ENCODE measurements at regions not wholly inside any gene's neighbourhood (a gene's known extent, or its start where the extent isn't known, plus 50 kb on each side); places are given as distances from the start of the nearest gene placed in this dataset.
"Not testable (repeated sequence)": the region's sequence is repeated elsewhere in the genome, so short reads cannot be mapped to it uniquely, and the experiment has no call there.

DNA sequence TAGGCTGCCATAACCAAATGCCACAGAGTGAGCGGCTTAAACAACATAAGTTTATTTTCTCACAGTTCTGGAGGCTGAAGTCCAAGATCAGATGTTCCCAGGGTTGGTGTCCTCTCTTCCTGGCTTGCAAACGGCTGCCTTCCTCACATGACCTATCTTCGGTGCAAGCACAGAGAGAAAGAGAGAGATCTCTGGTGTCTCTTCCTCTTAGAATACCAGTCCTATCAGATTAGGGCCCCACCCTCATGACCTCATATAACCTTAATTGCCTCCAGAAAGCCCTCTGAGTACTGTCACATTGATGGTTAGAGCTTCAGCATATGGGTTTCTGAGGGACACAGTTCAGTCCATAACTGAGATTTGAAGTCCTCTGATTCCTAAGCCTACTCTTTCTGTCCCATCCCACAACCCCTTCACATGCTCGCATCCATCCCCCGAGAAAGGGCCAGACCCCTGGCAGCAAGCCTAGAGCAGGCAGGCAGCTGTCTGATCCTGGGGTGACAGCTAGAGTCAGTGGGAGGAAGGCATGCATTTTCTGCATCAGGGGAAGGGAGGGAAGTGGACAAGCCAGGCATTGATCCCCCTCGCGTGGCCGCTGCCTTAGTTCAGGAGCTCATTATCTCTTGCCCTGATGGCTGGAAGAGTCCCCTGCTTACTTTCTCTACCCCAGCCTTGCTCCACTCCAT is 114.1 kb downstream of the FAR1 start:
- Histone ChIP-seq H3K4me1 (ENCODE audit: control extremely low read depth in 1 of 4, control insufficient read depth in 4 of 4, insufficient read depth in 4 of 4, low read length in 3 of 4) (no peaks in the 10 kb centered on the region), H3K36me3 (ENCODE audit: control insufficient read depth in 4 of 4, insufficient read depth in 4 of 4, low read length in 3 of 4) (no peaks in the 10 kb centered on the region), H3K27me3 (replicated peaks in 2 of 5; ENCODE audit: control insufficient read depth in 4 of 5, insufficient read depth in 5 of 5, low read length in 4 of 5) (peaks cover 0 to 11% (median 2%) of the 10 kb centered on the region in 5 experiments), H3K4me3 (ENCODE audit: control insufficient read depth in 1 of 7, extremely low read depth in 1 of 7, insufficient read depth in 4 of 7, low read depth in 2 of 7, low read length in 6 of 7) (no peak overlapping the region), H3K27ac (ENCODE audit: insufficient read depth in 1 of 2, low read depth in 1 of 2, low read length in 2 of 2, poor library complexity in 1 of 2, severe bottlenecking in 2 of 2) (no peak overlapping the region), H3K9me3 (ENCODE audit: control extremely low read depth in 1 of 5, control insufficient read depth in 4 of 5, insufficient read depth in 2 of 5, low read depth in 1 of 5, low read length in 4 of 5) (no peaks in the 10 kb centered on the region)
- CTCF ChIA-PET: interaction anchor here (0.7 to 1.4 kb wide), 2 partner anchors 10 to 367 kb away, joined by 3 to 4 read pairs; no protein-coding TSS in a partner anchor
- DNase-seq: no peak
- POLR2A ChIA-PET: no interaction called here
- 94% methylated on average over 3 of the region's 8 CpGs for WGBS (ENCODE audit: insufficient coverage)

DNA sequence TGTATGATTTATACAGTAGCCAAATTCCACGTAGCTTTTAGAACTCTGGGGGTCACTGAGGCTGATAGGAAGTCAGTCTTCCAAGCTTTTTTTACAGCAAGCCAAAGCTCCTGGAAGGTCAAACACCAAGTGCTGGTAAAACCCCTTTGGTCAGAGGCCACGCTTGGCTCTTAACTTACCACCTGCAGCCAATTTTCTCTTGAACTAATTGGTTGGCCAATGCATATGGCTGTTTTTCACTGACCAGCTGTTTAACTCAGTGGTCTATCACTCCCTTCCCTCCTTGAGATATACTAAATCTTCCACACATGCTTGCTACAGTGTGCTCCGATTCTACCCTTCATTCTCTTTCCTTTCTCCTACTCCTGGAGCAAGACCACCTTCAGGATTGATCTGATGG is 116.0 kb downstream of the FAR1 start:
- CTCF ChIA-PET: interaction anchor here (1.0 kb wide), 1 partner anchor 11 kb away, joined by 3 read pairs; no protein-coding TSS in a partner anchor
- no peaks in the 10 kb centered on the region for H3K36me3 ChIP-seq (ENCODE audit: control insufficient read depth in 4 of 4, insufficient read depth in 4 of 4, low read length in 3 of 4)
- no peaks in the 10 kb centered on the region for H3K4me1 ChIP-seq (ENCODE audit: control extremely low read depth in 1 of 4, control insufficient read depth in 4 of 4, insufficient read depth in 4 of 4, low read length in 3 of 4)
- POLR2A ChIA-PET: no interaction called here
- 80% methylated on average over 1 of the region's 3 CpGs for WGBS (ENCODE audit: insufficient coverage)
- H3K27ac ChIP-seq (ENCODE audit: insufficient read depth in 1 of 2, low read depth in 1 of 2, low read length in 2 of 2, poor library complexity in 1 of 2, severe bottlenecking in 2 of 2): no peak overlapping the region
- DNase-seq: no peak
- no peak overlapping the region for H3K4me3 ChIP-seq (ENCODE audit: control insufficient read depth in 1 of 7, extremely low read depth in 1 of 7, insufficient read depth in 4 of 7, low read depth in 2 of 7, low read length in 6 of 7)
- peaks cover 0 to 5% (median 0%) of the 10 kb centered on the region in 5 experiments for H3K27me3 ChIP-seq (replicated peaks in 2 of 5; ENCODE audit: control insufficient read depth in 4 of 5, insufficient read depth in 5 of 5, low read length in 4 of 5)
- H3K9me3 ChIP-seq (ENCODE audit: control extremely low read depth in 1 of 5, control insufficient read depth in 4 of 5, insufficient read depth in 2 of 5, low read depth in 1 of 5, low read length in 4 of 5): no peaks in the 10 kb centered on the region

DNA sequence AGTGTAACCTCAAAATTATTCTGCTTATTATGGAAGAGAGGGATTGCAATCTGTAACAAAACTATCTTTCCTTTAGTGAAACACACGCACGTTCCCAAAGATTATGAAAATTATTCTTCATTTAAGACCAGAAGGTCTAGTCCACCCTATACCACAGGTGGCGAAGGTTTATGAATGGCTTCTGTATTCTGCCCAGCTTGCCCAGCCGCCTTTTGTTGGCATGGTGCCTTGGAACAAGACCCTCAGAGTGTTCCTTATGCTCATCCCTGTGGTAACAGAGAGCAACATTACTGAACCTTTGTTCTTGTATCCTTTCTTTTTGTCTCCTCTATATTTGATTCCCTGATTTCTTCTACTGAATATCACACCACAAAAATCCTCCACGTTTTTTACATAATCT is 116.4 kb downstream of the FAR1 start:
- CTCF ChIA-PET: no interaction called here

DNA sequence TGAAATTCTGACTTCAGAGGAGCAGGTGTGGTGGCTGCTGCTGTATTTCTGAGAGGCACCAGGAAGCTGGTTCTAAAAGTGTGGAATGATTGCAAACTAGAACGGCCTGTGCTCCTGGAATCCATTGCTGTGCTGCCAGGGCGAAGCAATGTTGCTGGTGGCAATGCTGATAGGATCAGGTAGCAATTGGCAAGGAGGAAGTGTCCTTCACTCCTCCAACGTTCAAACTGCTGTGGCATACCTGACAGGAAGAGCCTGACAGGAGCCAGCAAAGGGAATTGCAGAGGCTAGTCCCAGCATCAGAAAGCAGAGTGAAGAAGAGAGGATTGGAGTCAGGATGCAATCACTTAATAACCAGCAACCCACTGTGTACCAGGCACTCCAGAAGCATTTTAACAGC is 118.2 kb downstream of the FAR1 start:
- Histone ChIP-seq H3K36me3 (ENCODE audit: control insufficient read depth in 4 of 4, insufficient read depth in 4 of 4, low read length in 3 of 4) (no peaks in the 10 kb centered on the region), H3K4me3 (ENCODE audit: control insufficient read depth in 1 of 7, extremely low read depth in 1 of 7, insufficient read depth in 4 of 7, low read depth in 2 of 7, low read length in 6 of 7) (no peak overlapping the region), H3K27me3 (replicated peaks in 2 of 5; ENCODE audit: control insufficient read depth in 4 of 5, insufficient read depth in 5 of 5, low read length in 4 of 5) (peaks cover 0 to 5% (median 0%) of the 10 kb centered on the region in 5 experiments), H3K9me3 (ENCODE audit: control extremely low read depth in 1 of 5, control insufficient read depth in 4 of 5, insufficient read depth in 2 of 5, low read depth in 1 of 5, low read length in 4 of 5) (no peaks in the 10 kb centered on the region), H3K27ac (ENCODE audit: insufficient read depth in 1 of 2, low read depth in 1 of 2, low read length in 2 of 2, poor library complexity in 1 of 2, severe bottlenecking in 2 of 2) (no peak overlapping the region), H3K4me1 (ENCODE audit: control extremely low read depth in 1 of 4, control insufficient read depth in 4 of 4, insufficient read depth in 4 of 4, low read length in 3 of 4) (no peaks in the 10 kb centered on the region)
- ChIA-PET CTCF (interaction anchor here (0.6 to 1.6 kb wide), 4 partner anchors 10 to 166 kb away, joined by 3 to 5 read pairs (median 4); no protein-coding TSS in a partner anchor), POLR2A (no interaction called here)
- 100% methylated on average over 1 of the region's 3 CpGs for WGBS (ENCODE audit: insufficient coverage)
- no peak for DNase-seq

More for the DNA sequence above, 116.4 kb downstream of the FAR1 start:
- H3K27me3 ChIP-seq (replicated peaks in 2 of 5; ENCODE audit: control insufficient read depth in 4 of 5, insufficient read depth in 5 of 5, low read length in 4 of 5): peaks cover 0 to 5% (median 0%) of the 10 kb centered on the region in 5 experiments
- no peak overlapping the region for H3K4me3 ChIP-seq (ENCODE audit: control insufficient read depth in 1 of 7, extremely low read depth in 1 of 7, insufficient read depth in 4 of 7, low read depth in 2 of 7, low read length in 6 of 7)
- H3K27ac ChIP-seq (ENCODE audit: insufficient read depth in 1 of 2, low read depth in 1 of 2, low read length in 2 of 2, poor library complexity in 1 of 2, severe bottlenecking in 2 of 2): no peak overlapping the region
- POLR2A ChIA-PET: interaction anchor here (0.6 kb wide), 1 partner anchor 821 kb away, joined by 4 read pairs; no protein-coding TSS in a partner anchor
- H3K36me3 ChIP-seq (ENCODE audit: control insufficient read depth in 4 of 4, insufficient read depth in 4 of 4, low read length in 3 of 4): no peaks in the 10 kb centered on the region
- no peaks in the 10 kb centered on the region for H3K9me3 ChIP-seq (ENCODE audit: control extremely low read depth in 1 of 5, control insufficient read depth in 4 of 5, insufficient read depth in 2 of 5, low read depth in 1 of 5, low read length in 4 of 5)
- WGBS (ENCODE audit: insufficient coverage): 100% methylated on average over 2 of the region's 5 CpGs
- DNase-seq: no peak
- H3K4me1 ChIP-seq (ENCODE audit: control extremely low read depth in 1 of 4, control insufficient read depth in 4 of 4, insufficient read depth in 4 of 4, low read length in 3 of 4): no peaks in the 10 kb centered on the region

DNA sequence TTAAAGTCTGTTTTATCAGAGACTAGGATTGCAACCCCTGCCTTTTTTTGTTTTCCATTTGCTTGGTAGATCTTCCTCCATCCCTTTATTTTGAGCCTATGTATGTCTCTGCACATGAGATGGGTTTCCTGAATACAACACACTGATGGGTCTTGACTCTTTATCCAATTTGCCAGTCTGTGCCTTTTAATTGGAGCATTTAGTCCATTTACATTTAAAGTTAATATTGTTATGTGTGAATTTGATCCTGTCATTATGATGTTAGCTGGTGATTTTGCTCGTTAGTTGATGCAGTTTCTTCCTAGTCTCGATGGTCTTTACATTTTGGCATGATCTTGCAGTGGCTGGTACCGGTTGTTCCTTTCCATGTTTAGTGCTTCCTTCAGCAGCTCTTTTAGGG is 129.1 kb downstream of the FAR1 start:
- POLR2A ChIA-PET; H3K36me3 ChIP-seq (ENCODE audit: control insufficient read depth in 4 of 4, insufficient read depth in 4 of 4, low read length in 3 of 4): not testable (repeated sequence)

DNA sequence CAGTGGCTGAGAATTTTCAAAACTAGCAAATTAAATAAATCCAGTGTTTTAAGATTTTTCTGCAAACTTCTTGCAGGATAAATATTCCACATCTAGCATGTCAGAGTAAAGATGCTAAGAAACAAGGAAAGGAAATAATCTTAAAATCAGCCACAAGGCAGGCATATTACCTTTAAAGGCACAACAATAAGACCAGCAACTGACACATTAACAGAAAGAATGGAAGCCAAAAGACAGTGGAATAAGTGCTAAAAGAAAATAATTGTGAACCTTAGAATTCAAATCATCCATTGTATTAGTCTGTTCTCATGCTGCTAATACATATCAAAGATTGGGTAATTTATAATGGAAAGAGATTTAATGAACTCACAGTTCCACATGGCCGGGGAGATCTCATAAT is 132.4 kb downstream of the FAR1 start:
- no peaks in the 10 kb centered on the region for H3K27me3 ChIP-seq (replicated peaks in 2 of 5; ENCODE audit: control insufficient read depth in 4 of 5, insufficient read depth in 5 of 5, low read length in 4 of 5)
- H3K4me1 ChIP-seq (ENCODE audit: control extremely low read depth in 1 of 4, control insufficient read depth in 4 of 4, insufficient read depth in 4 of 4, low read length in 3 of 4): no peaks in the 10 kb centered on the region
- peaks cover 0 to 20% (median 7%) of the 10 kb centered on the region in 5 experiments for H3K9me3 ChIP-seq (ENCODE audit: control extremely low read depth in 1 of 5, control insufficient read depth in 4 of 5, insufficient read depth in 2 of 5, low read depth in 1 of 5, low read length in 4 of 5)
- ChIA-PET POLR2A (no interaction called here), CTCF (no interaction called here)
- DNase-seq: no peak
- no peaks in the 10 kb centered on the region for H3K36me3 ChIP-seq (ENCODE audit: control insufficient read depth in 4 of 4, insufficient read depth in 4 of 4, low read length in 3 of 4)
- no peak overlapping the region for H3K27ac ChIP-seq (ENCODE audit: insufficient read depth in 1 of 2, low read depth in 1 of 2, low read length in 2 of 2, poor library complexity in 1 of 2, severe bottlenecking in 2 of 2)
- no CpG with 5 or more reads among the region's 1 CpG for WGBS (ENCODE audit: insufficient coverage)
- H3K4me3 ChIP-seq (ENCODE audit: control insufficient read depth in 1 of 7, extremely low read depth in 1 of 7, insufficient read depth in 4 of 7, low read depth in 2 of 7, low read length in 6 of 7): no peak overlapping the region

More for the DNA sequence above, 129.1 kb downstream of the FAR1 start:
- CTCF ChIA-PET; DNase-seq; H3K27me3 ChIP-seq (replicated peaks in 2 of 5; ENCODE audit: control insufficient read depth in 4 of 5, insufficient read depth in 5 of 5, low read length in 4 of 5); H3K4me1 ChIP-seq (ENCODE audit: control extremely low read depth in 1 of 4, control insufficient read depth in 4 of 4, insufficient read depth in 4 of 4, low read length in 3 of 4); H3K4me3 ChIP-seq (ENCODE audit: control insufficient read depth in 1 of 7, extremely low read depth in 1 of 7, insufficient read depth in 4 of 7, low read depth in 2 of 7, low read length in 6 of 7); H3K27ac ChIP-seq (ENCODE audit: insufficient read depth in 1 of 2, low read depth in 1 of 2, low read length in 2 of 2, poor library complexity in 1 of 2, severe bottlenecking in 2 of 2): not testable (repeated sequence)
- peaks cover 0 to 15% (median 5%) of the 10 kb centered on the region in 5 experiments for H3K9me3 ChIP-seq (ENCODE audit: control extremely low read depth in 1 of 5, control insufficient read depth in 4 of 5, insufficient read depth in 2 of 5, low read depth in 1 of 5, low read length in 4 of 5)
- WGBS (ENCODE audit: insufficient coverage): 83% methylated on average over 1 of the region's 3 CpGs

DNA sequence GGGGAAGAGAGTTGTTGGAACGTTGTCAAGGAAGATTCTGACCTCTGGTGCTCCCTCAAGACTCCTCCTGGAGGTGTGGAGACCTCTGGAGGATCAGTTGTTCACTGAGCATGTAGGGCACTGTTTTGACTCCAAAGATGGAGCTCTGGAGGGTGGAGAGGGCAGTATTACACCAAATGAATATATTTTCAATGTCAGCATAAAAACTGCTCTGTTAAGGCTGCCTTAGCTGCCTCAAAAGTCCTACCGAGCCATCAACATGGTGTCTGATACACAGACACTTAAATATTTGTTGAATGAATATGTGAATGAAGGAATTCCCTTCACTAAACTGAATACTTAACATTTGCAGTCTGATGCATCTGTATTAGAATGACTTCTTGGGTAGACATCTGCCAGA is 144.2 kb upstream of the SPON1 start:
- Histone ChIP-seq H3K9me3 (ENCODE audit: control extremely low read depth in 1 of 5, control insufficient read depth in 4 of 5, insufficient read depth in 2 of 5, low read depth in 1 of 5, low read length in 4 of 5) (peaks cover 0 to 4% (median 0%) of the 10 kb centered on the region in 5 experiments), H3K4me1 (ENCODE audit: control extremely low read depth in 1 of 4, control insufficient read depth in 4 of 4, insufficient read depth in 4 of 4, low read length in 3 of 4) (no peaks in the 10 kb centered on the region), H3K27me3 (replicated peaks in 2 of 5; ENCODE audit: control insufficient read depth in 4 of 5, insufficient read depth in 5 of 5, low read length in 4 of 5) (no peaks in the 10 kb centered on the region), H3K4me3 (ENCODE audit: control insufficient read depth in 1 of 7, extremely low read depth in 1 of 7, insufficient read depth in 4 of 7, low read depth in 2 of 7, low read length in 6 of 7) (no peak overlapping the region), H3K27ac (ENCODE audit: insufficient read depth in 1 of 2, low read depth in 1 of 2, low read length in 2 of 2, poor library complexity in 1 of 2, severe bottlenecking in 2 of 2) (no peak overlapping the region), H3K36me3 (ENCODE audit: control insufficient read depth in 4 of 4, insufficient read depth in 4 of 4, low read length in 3 of 4) (no peaks in the 10 kb centered on the region)
- no CpG with 5 or more reads among the region's 2 CpGs for WGBS (ENCODE audit: insufficient coverage)
- DNase-seq: no peak
- ChIA-PET POLR2A (no interaction called here), CTCF (no interaction called here)
